PC-9 (cell line): ENCODE measurements at regions not wholly inside any gene's neighbourhood (a gene's known extent, or its start where the extent isn't known, plus 50 kb on each side); places are given as distances from the start of the nearest gene placed in this dataset.

Experiments
- EZH2 ChIP-seq: fragments of 200-600 bp; sonication (generic); IDR thresholded peaks from 2 replicates; pipeline ENCODE4 v1.8.0; 2017; ENCODE audit warnings: antibody characterized with exemption, low read depth
- TF ChIP-seq, protein P1 (sequence below): fragments of 200-600 bp; sonication (generic); conservative IDR thresholded peaks from 2 replicates; pipeline ENCODE4 v1.6.1; 2017; ENCODE audit warnings: mixed run types, antibody characterized with exemption, mild to moderate bottlenecking, moderate library complexity

DNA sequence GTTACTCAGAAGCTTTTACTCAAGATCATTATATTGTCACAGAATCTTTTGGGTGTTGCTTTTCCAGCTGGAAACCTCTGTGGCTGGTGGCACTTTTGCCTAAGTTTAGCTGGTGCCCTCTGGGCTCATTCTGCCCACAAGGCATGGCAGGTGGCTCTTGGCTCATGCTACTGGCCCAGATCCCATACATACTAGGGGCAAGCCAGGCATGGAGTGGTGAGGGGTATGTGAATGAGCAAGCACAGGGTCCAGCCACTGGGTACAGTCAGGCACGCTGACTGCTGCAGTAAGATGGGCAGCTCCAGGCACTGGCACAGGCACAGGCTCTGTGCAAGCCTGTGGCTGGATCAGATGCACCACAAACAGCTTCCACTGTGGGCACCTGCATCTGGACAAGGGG, 375.0 kb upstream of the SEMA3C start:
- TF ChIP-seq, protein P1, sequence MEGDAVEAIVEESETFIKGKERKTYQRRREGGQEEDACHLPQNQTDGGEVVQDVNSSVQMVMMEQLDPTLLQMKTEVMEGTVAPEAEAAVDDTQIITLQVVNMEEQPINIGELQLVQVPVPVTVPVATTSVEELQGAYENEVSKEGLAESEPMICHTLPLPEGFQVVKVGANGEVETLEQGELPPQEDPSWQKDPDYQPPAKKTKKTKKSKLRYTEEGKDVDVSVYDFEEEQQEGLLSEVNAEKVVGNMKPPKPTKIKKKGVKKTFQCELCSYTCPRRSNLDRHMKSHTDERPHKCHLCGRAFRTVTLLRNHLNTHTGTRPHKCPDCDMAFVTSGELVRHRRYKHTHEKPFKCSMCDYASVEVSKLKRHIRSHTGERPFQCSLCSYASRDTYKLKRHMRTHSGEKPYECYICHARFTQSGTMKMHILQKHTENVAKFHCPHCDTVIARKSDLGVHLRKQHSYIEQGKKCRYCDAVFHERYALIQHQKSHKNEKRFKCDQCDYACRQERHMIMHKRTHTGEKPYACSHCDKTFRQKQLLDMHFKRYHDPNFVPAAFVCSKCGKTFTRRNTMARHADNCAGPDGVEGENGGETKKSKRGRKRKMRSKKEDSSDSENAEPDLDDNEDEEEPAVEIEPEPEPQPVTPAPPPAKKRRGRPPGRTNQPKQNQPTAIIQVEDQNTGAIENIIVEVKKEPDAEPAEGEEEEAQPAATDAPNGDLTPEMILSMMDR = no peak
- TF ChIP-seq EZH2 = no peak
